Keratinocyte (primary cell): ENCODE measurements at regions not wholly inside any gene's neighbourhood (a gene's known extent, or its start where the extent isn't known, plus 50 kb on each side); places are given as distances from the start of the nearest gene placed in this dataset.
"Not testable (repeated sequence)": the region's sequence is repeated elsewhere in the genome, so short reads cannot be mapped to it uniquely, and the experiment has no call there.

Experiments used
- CTCF ChIP-seq, 3 experiments: IDR thresholded peaks in 1 of 3; conservative IDR thresholded peaks in 1 of 3; optimal IDR thresholded peaks in 1 of 3; 2 replicates in 2 of 3; 3 replicates in 1 of 3; pipeline versions ENCODE3 to v1.5.1; 2011; ENCODE audit warnings: low read length in 3 of 3, mild to moderate bottlenecking in 3 of 3, moderate library complexity in 2 of 3, control low read depth in 1 of 3, inconsistent platforms in 1 of 3; ENCODE audit not compliant: insufficient read depth in 2 of 3; ENCODE audit errors: extremely low read depth in 1 of 3
- EZH2 ChIP-seq: IDR thresholded peaks from one replicate; pipeline ENCODE4 v1.6.1; 2012; ENCODE audit warnings: inconsistent platforms, mild to moderate bottlenecking, low read length, moderate library complexity

DNA sequence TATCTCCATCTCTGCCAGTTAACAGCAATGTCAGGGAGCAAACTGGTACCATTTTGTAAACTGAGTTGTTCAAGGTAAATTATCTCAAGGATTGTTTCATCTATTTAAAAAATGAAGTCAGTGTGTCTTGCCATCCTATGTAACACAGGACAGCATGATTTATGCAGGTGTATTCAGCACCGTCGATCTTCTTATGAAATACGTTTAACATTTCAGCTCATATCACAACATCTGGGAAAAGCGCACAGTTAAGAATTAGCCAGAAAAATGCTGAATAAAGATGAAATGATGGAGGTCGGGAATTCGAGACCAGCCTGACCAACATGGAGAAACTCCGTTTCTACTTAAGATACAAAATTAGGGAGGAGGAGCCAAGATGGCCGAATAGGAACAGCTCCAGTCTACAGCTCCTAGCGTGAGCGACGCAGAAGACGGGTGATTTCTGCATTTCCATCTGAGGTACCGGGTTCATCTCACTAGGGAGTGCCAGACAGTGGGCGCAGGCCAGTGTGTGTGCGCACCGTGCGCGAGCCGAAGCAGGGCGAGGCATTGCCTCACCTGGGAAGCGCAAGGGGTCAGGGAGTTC lies 107.3 kb upstream of the COX7C start:
- not testable (repeated sequence) for TF ChIP-seq CTCF (optimal IDR thresholded peaks at IDR 0.05 in 1 of 3, IDR thresholded peaks at IDR 0.05 in 1 of 3, conservative IDR thresholded peaks at IDR 0.05 in 1 of 3; ENCODE audit: extremely low read depth in 1 of 3, insufficient read depth in 2 of 3, low read length in 3 of 3); EZH2
